ENCODE measurements at regions not wholly inside any gene's neighbourhood (a gene's known extent, or its start where the extent isn't known, plus 50 kb on each side); places are given as distances from the start of the nearest gene placed in this dataset.

DNA sequence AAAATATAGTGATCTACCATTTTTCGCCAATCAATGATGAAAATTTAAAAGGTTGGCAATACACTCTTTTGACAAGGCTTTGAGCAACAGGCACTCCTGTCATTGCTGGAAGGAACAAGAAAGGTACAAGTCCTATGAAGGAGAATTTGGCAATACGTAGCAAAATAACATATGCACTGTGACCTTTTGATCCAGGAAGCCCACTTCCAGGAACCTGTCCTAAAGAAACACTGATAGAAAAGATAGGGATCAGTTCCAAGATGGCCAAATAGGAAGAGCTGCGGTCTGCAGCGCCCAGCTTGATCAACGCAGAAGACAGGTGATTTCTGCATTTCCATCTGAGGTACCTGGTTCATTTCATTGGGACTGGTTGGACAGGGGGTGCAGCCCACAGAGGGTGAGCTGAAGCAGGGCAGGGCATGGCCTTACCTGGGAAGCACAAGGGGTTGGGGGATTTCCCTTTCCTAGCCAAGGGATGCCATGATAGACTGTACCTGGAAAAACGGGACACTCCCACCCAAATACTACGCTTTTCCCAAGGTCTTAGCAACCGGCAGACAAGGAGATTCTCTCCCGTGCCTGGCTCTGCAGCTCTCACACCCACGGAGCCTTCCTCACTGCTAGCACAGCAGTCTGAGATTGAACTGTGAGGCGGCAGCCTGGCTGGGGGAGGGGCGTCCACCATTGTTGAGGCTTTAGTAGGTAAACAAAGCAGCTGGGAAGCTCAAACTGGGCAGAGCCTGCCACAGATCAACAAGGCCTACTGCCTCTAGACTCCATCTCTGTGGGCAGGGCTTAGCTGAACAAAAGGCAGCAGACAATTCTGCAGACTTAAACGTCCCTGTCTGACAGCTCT, 69.7 kb upstream of the GALNT18 start:
- TF ChIP-seq POLR2A (IDR thresholded peaks at IDR 0.05; ENCODE audit: low read length) (no peak), GATA1 (IDR thresholded peaks at IDR 0.05; ENCODE audit: low read depth, low read length) (no peak)

Measured in erythroblast (primary cell).